GM12865 (cell line): ENCODE measurements at regions not wholly inside any gene's neighbourhood (a gene's known extent, or its start where the extent isn't known, plus 50 kb on each side); places are given as distances from the start of the nearest gene placed in this dataset.

Source experiments
- DNase-seq: peaks from one replicate; pipeline ENCODE4 v3.0.0; 2010; ENCODE audit warnings: low read depth
- H3K4me3 ChIP-seq: 2 replicates; pipeline ENCODE4 v1.5.1; 2011; ENCODE audit warnings: mild to moderate bottlenecking, low read depth, low read length, control low read depth
- CTCF ChIP-seq: IDR thresholded peaks from 2 replicates; pipeline ENCODE4 v1.5.1; 2011; ENCODE audit warnings: low read length, control low read depth, low read depth, inconsistent platforms; ENCODE audit not compliant: insufficient read depth; ENCODE audit errors: missing control alignments

GRCh38 chr11:122264121-122264520, 148.1 kb upstream of the BLID start:
- no peak for TF ChIP-seq CTCF
- DNase-seq: no peak

GRCh38 chr11:122261546-122261945, 145.5 kb upstream of the BLID start:
- H3K4me3 ChIP-seq: no peak overlapping the region
- no peak for DNase-seq
- TF ChIP-seq CTCF: no peak

More at GRCh38 chr11:122264121-122264520, 148.1 kb upstream of the BLID start:
- H3K4me3 ChIP-seq: no peak overlapping the region

GRCh38 chr11:122259195-122259821, 143.3 kb upstream of the BLID start:
- DNase-seq: no peak
- TF ChIP-seq CTCF: no peak

GRCh38 chr11:122258446-122259194, 142.6 kb upstream of the BLID start:
- no peak for DNase-seq
- no peak overlapping the region for H3K4me3 ChIP-seq
- no peak for TF ChIP-seq CTCF

More at GRCh38 chr11:122259195-122259821, 143.3 kb upstream of the BLID start:
- no peak overlapping the region for H3K4me3 ChIP-seq

- H3K4me3 ChIP-seq: no peak overlapping the region
- no peak for DNase-seq
- no peak for TF ChIP-seq CTCF
Measured at GRCh38 chr11:122253589-122254231, 137.7 kb upstream of the BLID start.

GRCh38 chr11:122248939-122249338, 132.9 kb upstream of the BLID start:
- DNase-seq: no peak
- no peak overlapping the region for H3K4me3 ChIP-seq
- TF ChIP-seq CTCF: no peak
